Kidney glomerular epithelial cell (primary cell): ENCODE measurements at regions not wholly inside any gene's neighbourhood (a gene's known extent, or its start where the extent isn't known, plus 50 kb on each side); places are given as distances from the start of the nearest gene placed in this dataset.

ENCODE experiments used
- DNase-seq: peaks from one replicate; lab custom pipeline; 2025; lab: John Stamatoyannopoulos, UW

GRCh38 chr4:127081041-127081440 is 551.7 kb upstream of the INTU start:
- no peak for DNase-seq

GRCh38 chr4:127082986-127083385 is 549.8 kb upstream of the INTU start:
- no peak for DNase-seq

GRCh38 chr4:127084666-127085065 is 548.1 kb upstream of the INTU start:
- no peak for DNase-seq

GRCh38 chr4:127097061-127097460 is 535.7 kb upstream of the INTU start:
- no peak for DNase-seq

- DNase-seq: no peak
Observed at GRCh38 chr4:127102361-127102760, 530.4 kb upstream of the INTU start.

GRCh38 chr4:127103681-127104115 is 529.1 kb upstream of the INTU start:
- DNase-seq: no peak

- DNase-seq: no peak
Observed at GRCh38 chr4:127113844-127114362, 518.9 kb upstream of the INTU start.

- no peak for DNase-seq
Observed at GRCh38 chr4:127118681-127119080, 514.1 kb upstream of the INTU start.

- DNase-seq: no peak
Observed at GRCh38 chr4:127120441-127121090, 512.2 kb upstream of the INTU start.

GRCh38 chr4:127124919-127125318 is 507.8 kb upstream of the INTU start:
- DNase-seq: peak; percentile 33

GRCh38 chr4:127126718-127127117 is 506.0 kb upstream of the INTU start:
- DNase-seq: no peak

GRCh38 chr4:127131527-127131926 is 501.2 kb upstream of the INTU start:
- DNase-seq: no peak

GRCh38 chr4:127134490-127134889 is 498.3 kb upstream of the INTU start:
- DNase-seq: no peak

GRCh38 chr4:127138586-127138985 is 494.2 kb upstream of the INTU start:
- DNase-seq: no peak

GRCh38 chr4:127139788-127140286 is 492.9 kb upstream of the INTU start:
- DNase-seq: no peak

GRCh38 chr4:127140306-127140705 is 492.5 kb upstream of the INTU start:
- DNase-seq: no peak

- no peak for DNase-seq
Observed at GRCh38 chr4:127141856-127142255, 490.9 kb upstream of the INTU start.

GRCh38 chr4:127143460-127144195 is 489.1 kb upstream of the INTU start:
- DNase-seq: peak; percentile 31

GRCh38 chr4:127145006-127145540 is 487.7 kb upstream of the INTU start:
- no peak for DNase-seq

- DNase-seq: no peak
Observed at GRCh38 chr4:127148165-127148564, 484.6 kb upstream of the INTU start.

- DNase-seq: no peak
Observed at GRCh38 chr4:127149086-127149485, 483.7 kb upstream of the INTU start.

GRCh38 chr4:127151941-127152340 is 480.8 kb upstream of the INTU start:
- no peak for DNase-seq

GRCh38 chr4:127155116-127155515 is 477.6 kb upstream of the INTU start:
- DNase-seq: no peak
